ENCODE measurements at regions not wholly inside any gene's neighbourhood (a gene's known extent, or its start where the extent isn't known, plus 50 kb on each side); places are given as distances from the start of the nearest gene placed in this dataset.

- ATAC-seq (no peak), DNase-seq (no peak)
- Mint-ChIP-seq H3K4me1 (ENCODE audit: low read depth) (no peaks in the 10 kb centered on the region), H3K36me3 (ENCODE audit: low read depth) (no peaks in the 10 kb centered on the region), H3K4me3 (no peak overlapping the region), H3K9me3 (ENCODE audit: insufficient read depth) (no peaks in the 10 kb centered on the region), H3K27ac (no peak overlapping the region), H3K27me3 (ENCODE audit: low read depth) (peaks cover 4% of the 10 kb centered on the region)
- ChIA-PET CTCF (no interaction called here), POLR2A (no interaction called here)
Measured at GRCh38 chr11:70710192-70710591, 311.9 kb downstream of the CTTN start.

- Mint-ChIP-seq H3K27me3 (ENCODE audit: low read depth) (peaks cover 4% of the 10 kb centered on the region), H3K9me3 (ENCODE audit: insufficient read depth) (no peaks in the 10 kb centered on the region)
- DNase-seq = no peak
Measured at GRCh38 chr11:70710601-70711000, 312.3 kb downstream of the CTTN start.

GRCh38 chr11:70711095-70711910, 313.0 kb downstream of the CTTN start:
- ATAC-seq (no peak), DNase-seq (no peak)

More at GRCh38 chr11:70710601-70711000, 312.3 kb downstream of the CTTN start:
- Mint-ChIP-seq H3K36me3 (ENCODE audit: low read depth) (no peaks in the 10 kb centered on the region), H3K4me3 (no peak overlapping the region), H3K4me1 (ENCODE audit: low read depth) (no peaks in the 10 kb centered on the region), H3K27ac (no peak overlapping the region)
- CTCF ChIA-PET = no interaction called here
- no peak for ATAC-seq
- POLR2A ChIA-PET = no interaction called here

GRCh38 chr11:70711911-70712185, 313.5 kb downstream of the CTTN start:
- ATAC-seq = no peak
- CTCF ChIA-PET = no interaction called here
- peaks cover 4% of the 10 kb centered on the region for H3K27me3 Mint-ChIP-seq (ENCODE audit: low read depth)
- H3K36me3 Mint-ChIP-seq (ENCODE audit: low read depth) = no peaks in the 10 kb centered on the region
- POLR2A ChIA-PET = no interaction called here
- no peak overlapping the region for H3K4me3 Mint-ChIP-seq
- DNase-seq = no peak
- no peak overlapping the region for H3K27ac Mint-ChIP-seq
- peaks cover under 1% of the 10 kb centered on the region for H3K4me1 Mint-ChIP-seq (ENCODE audit: low read depth)
- H3K9me3 Mint-ChIP-seq (ENCODE audit: insufficient read depth) = no peaks in the 10 kb centered on the region

More at GRCh38 chr11:70711095-70711910, 313.0 kb downstream of the CTTN start:
- CTCF ChIA-PET = no interaction called here
- H3K27me3 Mint-ChIP-seq (ENCODE audit: low read depth) = peaks cover 4% of the 10 kb centered on the region
- no peaks in the 10 kb centered on the region for H3K36me3 Mint-ChIP-seq (ENCODE audit: low read depth)
- POLR2A ChIA-PET = no interaction called here
- no peaks in the 10 kb centered on the region for H3K4me1 Mint-ChIP-seq (ENCODE audit: low read depth)
- H3K4me3 Mint-ChIP-seq = no peak overlapping the region
- H3K27ac Mint-ChIP-seq = no peak overlapping the region
- H3K9me3 Mint-ChIP-seq (ENCODE audit: insufficient read depth) = no peaks in the 10 kb centered on the region

GRCh38 chr11:70712471-70712870, 314.1 kb downstream of the CTTN start:
- Mint-ChIP-seq H3K9me3 (ENCODE audit: insufficient read depth) (no peaks in the 10 kb centered on the region), H3K4me1 (ENCODE audit: low read depth) (peaks cover 4% of the 10 kb centered on the region), H3K27me3 (ENCODE audit: low read depth) (peaks cover 4% of the 10 kb centered on the region), H3K4me3 (no peak overlapping the region), H3K36me3 (ENCODE audit: low read depth) (no peaks in the 10 kb centered on the region), H3K27ac (no peak overlapping the region)
- POLR2A ChIA-PET = no interaction called here
- DNase-seq (no peak), ATAC-seq (no peak)
- CTCF ChIA-PET = no interaction called here

- ATAC-seq (no peak), DNase-seq (no peak)
- Mint-ChIP-seq H3K27me3 (ENCODE audit: low read depth) (peaks cover 4% of the 10 kb centered on the region), H3K4me3 (no peak overlapping the region), H3K27ac (no peak overlapping the region), H3K9me3 (ENCODE audit: insufficient read depth) (no peaks in the 10 kb centered on the region), H3K4me1 (ENCODE audit: low read depth) (peaks cover 4% of the 10 kb centered on the region), H3K36me3 (ENCODE audit: low read depth) (no peaks in the 10 kb centered on the region)
- ChIA-PET CTCF (no interaction called here), POLR2A (no interaction called here)
Measured at GRCh38 chr11:70713086-70713835, 314.9 kb downstream of the CTTN start.

GRCh38 chr11:70713988-70714665, 315.8 kb downstream of the CTTN start:
- no peak overlapping the region for H3K27ac Mint-ChIP-seq
- ChIA-PET CTCF (no interaction called here), POLR2A (interaction anchor here (0.6 kb wide), 1 partner anchor 363 kb away, joined by 4 read pairs; no protein-coding TSS in a partner anchor)
- ATAC-seq (no peak), DNase-seq (no peak)
- H3K36me3 Mint-ChIP-seq (ENCODE audit: low read depth) = no peaks in the 10 kb centered on the region
- H3K4me1 Mint-ChIP-seq (ENCODE audit: low read depth) = peaks cover 4% of the 10 kb centered on the region
- no peaks in the 10 kb centered on the region for H3K9me3 Mint-ChIP-seq (ENCODE audit: insufficient read depth)
- no peak overlapping the region for H3K4me3 Mint-ChIP-seq
- peaks cover 4% of the 10 kb centered on the region for H3K27me3 Mint-ChIP-seq (ENCODE audit: low read depth)

GRCh38 chr11:70715166-70715951, 317.0 kb downstream of the CTTN start:
- Mint-ChIP-seq H3K27ac (no peak overlapping the region), H3K4me1 (ENCODE audit: low read depth) (peaks cover 4% of the 10 kb centered on the region), H3K4me3 (no peak overlapping the region), H3K9me3 (ENCODE audit: insufficient read depth) (no peaks in the 10 kb centered on the region), H3K36me3 (ENCODE audit: low read depth) (no peaks in the 10 kb centered on the region), H3K27me3 (ENCODE audit: low read depth) (peaks cover 4% of the 10 kb centered on the region)
- CTCF ChIA-PET = no interaction called here
- POLR2A ChIA-PET = interaction anchor here (0.5 kb wide), 1 partner anchor 683 kb away, joined by 4 read pairs; no protein-coding TSS in a partner anchor
- no peak for DNase-seq
- ATAC-seq = no peak

- Mint-ChIP-seq H3K4me3 (no peak overlapping the region), H3K27me3 (ENCODE audit: low read depth) (peaks cover 3% of the 10 kb centered on the region), H3K9me3 (ENCODE audit: insufficient read depth) (no peaks in the 10 kb centered on the region), H3K36me3 (ENCODE audit: low read depth) (no peaks in the 10 kb centered on the region), H3K4me1 (ENCODE audit: low read depth) (peaks cover 4% of the 10 kb centered on the region), H3K27ac (no peak overlapping the region)
- ChIA-PET CTCF (no interaction called here), POLR2A (no interaction called here)
- no peak for DNase-seq
- no peak for ATAC-seq
Measured at GRCh38 chr11:70716216-70716615, 317.9 kb downstream of the CTTN start.

GRCh38 chr11:70716986-70717775, 318.9 kb downstream of the CTTN start:
- Mint-ChIP-seq H3K9me3 (ENCODE audit: insufficient read depth) (no peaks in the 10 kb centered on the region), H3K4me1 (ENCODE audit: low read depth) (peaks cover 4% of the 10 kb centered on the region), H3K27me3 (ENCODE audit: low read depth) (peaks cover 1% of the 10 kb centered on the region), H3K36me3 (ENCODE audit: low read depth) (no peaks in the 10 kb centered on the region), H3K4me3 (no peak overlapping the region), H3K27ac (no peak overlapping the region)
- CTCF ChIA-PET = no interaction called here
- no peak for DNase-seq
- POLR2A ChIA-PET = no interaction called here
- ATAC-seq = no peak

- Mint-ChIP-seq H3K9me3 (ENCODE audit: insufficient read depth) (no peaks in the 10 kb centered on the region), H3K36me3 (ENCODE audit: low read depth) (no peaks in the 10 kb centered on the region), H3K4me1 (ENCODE audit: low read depth) (peaks cover 4% of the 10 kb centered on the region), H3K4me3 (no peak overlapping the region), H3K27me3 (ENCODE audit: low read depth) (no peaks in the 10 kb centered on the region), H3K27ac (no peak overlapping the region)
- ChIA-PET POLR2A (no interaction called here), CTCF (no interaction called here)
- ATAC-seq (no peak), DNase-seq (no peak)
Measured at GRCh38 chr11:70717936-70718595, 319.7 kb downstream of the CTTN start.

Measured in activated CD8-positive, alpha-beta T cell treated with anti-CD3 and anti-CD28 coated beads, Interleukin-2, amount 10 ng/mL, durations not matched to agents 7 days and 5 days (primary cell).